ENCODE measurements at regions not wholly inside any gene's neighbourhood (a gene's known extent, or its start where the extent isn't known, plus 50 kb on each side); places are given as distances from the start of the nearest gene placed in this dataset.
"Not testable (repeated sequence)": the region's sequence is repeated elsewhere in the genome, so short reads cannot be mapped to it uniquely, and the experiment has no call there.

GRCh38 chr12:76292891-76293290 lies 55.3 kb downstream of the BBS10 start:
- H3K9me3 ChIP-seq, H3K27me3 ChIP-seq, DNase-seq, H3K36me3 ChIP-seq, H3K4me3 ChIP-seq: not testable (repeated sequence)

GRCh38 chr12:76292305-76292704 lies 55.9 kb downstream of the BBS10 start:
- H3K9me3 ChIP-seq, result not testable (repeated sequence)
- peak; percentile 54 for DNase-seq

GRCh38 chr12:76290963-76291859 lies 57.0 kb downstream of the BBS10 start:
- H3K4me3 ChIP-seq, result no peak overlapping the region
- no peaks in the 10 kb centered on the region; the same call in 1 of the 2 replicates for H3K9me3 ChIP-seq
- no peak for DNase-seq
- H3K36me3 ChIP-seq, result peaks cover 5% of the 10 kb centered on the region; the same call in 1 of the 2 replicates
- no peaks in the 10 kb centered on the region for H3K27me3 ChIP-seq

More at GRCh38 chr12:76292305-76292704, 55.9 kb downstream of the BBS10 start:
- not testable (repeated sequence) for H3K4me3 ChIP-seq, H3K27me3 ChIP-seq, H3K36me3 ChIP-seq

DNA sequence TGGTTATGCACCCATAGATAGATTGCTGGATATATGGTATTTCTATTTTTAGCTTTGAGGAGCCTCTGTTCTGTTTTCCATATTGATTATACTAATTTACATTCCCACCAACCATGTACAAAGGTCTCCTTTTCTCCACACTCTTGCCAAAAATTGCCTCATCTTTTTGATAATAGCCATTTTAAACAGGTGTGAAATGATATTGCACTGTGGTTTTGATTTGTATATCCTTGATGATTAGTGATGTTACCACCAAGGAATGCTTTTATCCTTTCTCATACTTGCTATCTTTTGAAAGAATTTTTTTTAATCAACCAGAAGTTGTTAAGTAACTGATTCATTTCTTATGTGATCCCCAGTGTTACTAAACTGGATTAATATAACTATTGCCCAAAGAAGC lies 60.0 kb downstream of the BBS10 start:
- Histone ChIP-seq H3K4me3 (no peak overlapping the region), H3K9me3 (no peaks in the 10 kb centered on the region; the same call in 1 of the 2 replicates), H3K36me3 (peaks cover 3% of the 10 kb centered on the region; the same call in 1 of the 2 replicates), H3K27me3 (no peaks in the 10 kb centered on the region)
- DNase-seq, result no peak

- H3K36me3 ChIP-seq, result no peaks in the 10 kb centered on the region; the same call in 1 of the 2 replicates
- no peaks in the 10 kb centered on the region for H3K27me3 ChIP-seq
- DNase-seq, result peak; percentile 35
- H3K4me3 ChIP-seq, result no peak overlapping the region
- H3K9me3 ChIP-seq, result no peaks in the 10 kb centered on the region
These were observed 63.1 kb downstream of the BBS10 start for GRCh38 chr12:76284816-76285750.

DNA sequence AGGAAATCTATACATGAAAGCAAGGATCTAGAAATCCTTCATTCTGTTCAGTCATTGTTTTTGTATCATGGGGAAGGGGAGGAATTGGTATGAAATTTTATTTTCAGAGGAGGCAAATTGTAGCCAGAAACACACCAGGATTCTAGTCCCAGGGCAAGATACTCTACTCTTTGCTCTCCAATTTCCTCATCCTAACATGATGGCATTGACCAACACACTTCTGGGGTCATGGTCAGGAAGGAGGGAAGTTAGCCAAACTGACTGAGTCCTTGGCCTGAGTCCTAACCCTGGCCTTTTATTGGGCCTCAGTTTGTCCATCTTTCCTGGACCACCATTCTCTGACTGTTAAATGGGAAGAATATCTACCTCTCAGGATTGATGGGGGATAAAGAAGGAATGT lies 65.5 kb downstream of the BBS10 start:
- Histone ChIP-seq H3K4me3 (no peak overlapping the region), H3K9me3 (no peaks in the 10 kb centered on the region), H3K36me3 (no peaks in the 10 kb centered on the region; the same call in 1 of the 2 replicates), H3K27me3 (no peaks in the 10 kb centered on the region)
- DNase-seq, result no peak

DNA sequence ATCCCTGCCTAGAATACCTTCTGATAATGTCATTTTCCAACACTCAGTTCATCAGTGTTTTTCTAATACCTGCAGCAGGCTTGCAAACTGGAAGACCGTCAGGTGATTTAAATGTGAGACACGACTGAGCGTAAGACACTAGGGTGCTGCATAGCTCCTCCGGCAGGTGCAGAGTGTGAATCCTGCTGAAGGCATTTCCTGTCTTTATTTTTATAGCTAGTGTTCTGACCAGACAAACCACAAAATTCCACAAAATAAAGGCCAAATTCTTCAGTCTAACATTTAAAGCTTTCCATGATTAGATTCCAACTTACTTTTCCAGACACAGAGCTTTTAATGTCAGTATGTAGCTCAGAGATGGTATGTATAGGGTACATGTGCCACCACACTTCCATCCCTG lies 70.7 kb downstream of the BBS10 start:
- H3K4me3 ChIP-seq, result no peak overlapping the region
- H3K9me3 ChIP-seq, result no peaks in the 10 kb centered on the region
- no peaks in the 10 kb centered on the region for H3K36me3 ChIP-seq
- peak; percentile 42 for DNase-seq
- H3K27me3 ChIP-seq, result no peaks in the 10 kb centered on the region

- DNase-seq, result no peak
- H3K4me3 ChIP-seq, result no peak overlapping the region
- no peaks in the 10 kb centered on the region for H3K36me3 ChIP-seq
- no peaks in the 10 kb centered on the region for H3K9me3 ChIP-seq
- H3K27me3 ChIP-seq, result no peaks in the 10 kb centered on the region
These were observed 71.6 kb downstream of the BBS10 start for GRCh38 chr12:76276499-76277151.

GRCh38 chr12:76275511-76276093 lies 72.6 kb downstream of the BBS10 start:
- no peaks in the 10 kb centered on the region for H3K9me3 ChIP-seq
- H3K27me3 ChIP-seq, result no peaks in the 10 kb centered on the region
- H3K36me3 ChIP-seq, result no peaks in the 10 kb centered on the region
- DNase-seq, result no peak
- H3K4me3 ChIP-seq, result no peak overlapping the region

DNA sequence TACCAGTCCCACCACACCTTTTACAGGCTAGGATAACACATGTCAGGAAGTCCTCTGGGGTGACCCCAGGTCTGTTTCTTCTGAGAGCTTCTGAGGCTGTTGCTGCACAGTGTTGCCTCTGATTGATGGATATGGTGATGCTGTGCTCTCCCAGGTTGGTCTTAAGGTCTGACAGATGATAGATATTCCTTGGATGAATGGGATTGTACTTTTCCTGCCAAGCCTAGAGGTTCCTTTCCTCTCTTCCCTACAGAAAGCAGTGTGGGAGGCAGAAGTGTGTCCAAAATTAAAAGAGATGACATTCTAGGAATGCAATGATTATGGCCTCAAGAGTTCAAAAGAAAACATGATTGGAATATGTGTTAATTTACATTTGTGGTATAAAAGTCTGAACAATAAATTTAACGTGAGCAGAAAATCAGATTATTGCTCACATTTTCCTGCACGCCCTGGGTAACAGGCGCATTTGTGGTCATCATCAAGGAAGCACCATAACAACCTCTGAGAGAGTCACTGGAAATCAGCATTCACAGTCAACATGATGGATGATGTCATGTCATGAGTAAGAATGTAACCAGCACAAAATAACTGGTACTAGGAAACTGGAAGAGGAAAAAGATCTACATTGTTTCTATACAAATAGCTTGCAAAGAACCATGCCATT lies 73.7 kb downstream of the BBS10 start:
- Histone ChIP-seq H3K27me3 (no peaks in the 10 kb centered on the region), H3K4me3 (no peak overlapping the region), H3K36me3 (no peaks in the 10 kb centered on the region), H3K9me3 (no peaks in the 10 kb centered on the region)
- DNase-seq, result no peak

DNA sequence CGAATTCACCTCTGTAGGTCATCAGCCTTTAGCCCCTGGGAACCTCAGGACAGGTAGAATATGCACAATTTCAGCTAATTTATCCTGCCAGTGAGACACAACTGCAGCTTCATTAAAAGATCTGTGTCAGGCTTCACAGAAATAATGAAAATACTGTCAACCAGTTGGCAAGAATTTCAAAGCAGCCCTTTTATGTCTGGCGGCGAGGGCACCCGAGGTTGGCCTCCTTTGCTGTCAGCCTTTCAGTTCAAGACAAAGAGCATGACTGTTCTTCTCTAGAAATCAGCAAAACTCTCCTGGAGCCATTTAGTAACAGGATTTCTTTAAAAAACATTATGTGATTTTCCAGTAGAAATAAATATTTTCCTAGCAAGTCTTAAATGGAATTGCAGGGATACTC lies 75.9 kb downstream of the BBS10 start:
- Histone ChIP-seq H3K36me3 (no peaks in the 10 kb centered on the region), H3K4me3 (no peak overlapping the region), H3K9me3 (no peaks in the 10 kb centered on the region), H3K27me3 (no peaks in the 10 kb centered on the region)
- no peak for DNase-seq

- H3K27me3 ChIP-seq, result no peaks in the 10 kb centered on the region
- DNase-seq, result no peak
- no peaks in the 10 kb centered on the region for H3K9me3 ChIP-seq
- no peak overlapping the region for H3K4me3 ChIP-seq
- 0 out of 2 replicates have a peak, but pooled peaks cover 2% of the 10 kb centered on the region for H3K36me3 ChIP-seq
These were observed 77.4 kb downstream of the BBS10 start for GRCh38 chr12:76270657-76271358.

DNA sequence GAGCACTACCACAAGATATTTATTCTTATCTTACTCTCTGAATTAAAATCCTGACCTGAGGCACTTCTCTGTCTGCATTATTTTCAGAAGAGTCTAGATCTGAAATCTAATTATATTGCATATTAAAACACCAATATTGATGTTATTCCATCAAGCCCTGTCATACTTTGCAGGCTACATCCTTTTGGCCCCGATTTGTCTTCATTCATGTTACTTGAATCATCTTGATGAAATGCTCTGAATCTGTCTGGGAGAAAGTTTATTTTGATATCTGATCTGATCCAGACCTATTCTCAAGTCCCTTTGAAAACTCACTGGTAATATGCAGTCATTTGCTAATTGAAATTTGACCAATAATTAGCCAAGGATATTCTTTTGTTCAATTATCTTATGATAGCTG lies 79.9 kb downstream of the BBS10 start:
- H3K36me3 ChIP-seq, result peaks cover 2% of the 10 kb centered on the region; the same call in 1 of the 2 replicates
- no peak for DNase-seq
- H3K4me3 ChIP-seq, result no peak overlapping the region
- no peaks in the 10 kb centered on the region for H3K27me3 ChIP-seq
- no peaks in the 10 kb centered on the region for H3K9me3 ChIP-seq

DNA sequence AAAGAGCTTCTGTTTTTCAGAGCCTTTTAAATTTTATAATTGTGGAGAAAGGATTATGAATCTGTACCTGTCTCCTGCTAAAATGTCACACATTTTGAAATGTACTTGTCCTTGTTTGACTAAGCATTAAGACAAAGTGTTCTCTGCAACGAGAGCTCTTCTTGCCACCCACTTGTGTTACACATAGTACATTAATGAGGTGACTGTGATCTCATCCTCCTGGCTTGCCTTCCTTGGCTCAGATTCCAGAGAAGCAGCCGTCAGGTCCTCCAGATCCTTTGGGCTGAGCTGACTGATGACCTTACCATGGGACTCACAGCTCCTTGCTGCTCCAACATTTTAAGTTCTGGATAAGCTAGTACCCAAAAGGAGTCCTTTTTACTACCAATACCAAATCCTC lies 81.4 kb downstream of the BBS10 start:
- Histone ChIP-seq H3K9me3 (peaks cover 2% of the 10 kb centered on the region), H3K27me3 (no peaks in the 10 kb centered on the region), H3K36me3 (peaks cover 3% of the 10 kb centered on the region; the same call in 1 of the 2 replicates), H3K4me3 (no peak overlapping the region)
- DNase-seq, result peak; percentile 89

DNA sequence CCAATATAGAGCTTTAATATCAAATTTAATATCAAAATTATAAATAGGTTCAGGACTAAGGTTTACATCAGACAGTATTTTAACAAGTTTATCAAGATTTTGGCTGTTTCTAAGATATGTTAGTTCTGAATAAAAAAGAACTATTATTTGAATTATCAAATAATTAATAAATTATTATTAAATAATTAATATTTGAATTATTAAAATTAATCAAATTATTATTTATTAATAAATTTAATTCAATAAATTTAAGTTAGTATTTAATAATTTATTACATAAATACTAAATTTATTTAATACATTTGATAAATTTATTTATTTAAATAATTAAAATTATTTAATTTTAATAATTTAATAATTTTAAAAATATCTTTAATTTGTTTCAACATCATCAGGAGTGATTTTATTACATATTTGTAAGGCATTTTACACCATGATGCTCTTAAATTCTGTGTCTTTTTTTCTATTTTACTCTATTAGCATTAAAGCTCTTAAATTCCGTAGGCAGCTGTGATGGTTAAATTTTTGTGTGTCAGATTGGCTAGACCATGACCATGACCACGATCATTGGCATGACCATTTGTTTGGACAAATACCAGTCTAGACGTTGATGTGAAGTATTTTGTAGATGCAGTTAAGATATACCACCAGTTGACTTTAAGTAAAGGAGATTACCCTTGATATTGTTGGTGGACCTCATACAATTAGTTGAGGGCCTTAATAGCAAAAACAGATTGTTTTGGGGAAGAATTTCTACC lies 82.6 kb downstream of the BBS10 start:
- Histone ChIP-seq H3K36me3 (peaks cover 10% of the 10 kb centered on the region; the same call in 1 of the 2 replicates), H3K4me3 (no peak overlapping the region), H3K27me3 (no peaks in the 10 kb centered on the region), H3K9me3 (peaks cover 9% of the 10 kb centered on the region)
- DNase-seq, result no peak

Data from MG63 (cell line).